OCI-LY3 (cell line): ENCODE measurements at regions not wholly inside any gene's neighbourhood (a gene's known extent, or its start where the extent isn't known, plus 50 kb on each side); places are given as distances from the start of the nearest gene placed in this dataset.

Experiments
- EZH2phosphoT487 ChIP-seq: fragments of 200-600 bp; shearing (Covaris generic); IDR thresholded peaks from 2 replicates; pipeline ENCODE4 v1.6.1; 2018; ENCODE audit warnings: antibody characterized with exemption, mixed run types, low read depth
- TF ChIP-seq, protein P1 (sequence below): fragments of 200-600, 300-600 bp; sonication (generic); IDR thresholded peaks from 2 replicates; pipeline ENCODE4 v1.5.1; 2014; ENCODE audit warnings: antibody characterized with exemption, low read length, low read depth

DNA sequence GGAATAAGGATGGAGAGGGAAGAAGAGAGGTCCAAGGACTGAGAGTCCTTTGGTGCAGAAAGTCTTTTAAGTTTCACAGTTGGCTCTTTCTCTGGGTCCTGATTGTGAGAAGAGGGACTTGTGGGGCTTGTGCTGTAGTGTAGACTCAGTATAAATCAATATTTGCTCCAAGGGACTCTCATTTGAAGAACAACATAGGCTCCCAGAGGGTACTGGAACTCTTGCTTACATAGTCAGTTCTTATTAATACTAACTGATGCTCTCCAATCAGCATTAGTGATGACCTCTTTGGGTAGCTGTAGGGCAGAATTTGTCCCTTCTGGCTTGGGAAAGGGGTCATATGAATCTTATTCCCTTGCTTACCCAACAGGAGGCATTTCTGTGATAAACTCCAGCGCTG is 62.5 kb upstream of the CXCL14 start:
- TF ChIP-seq, protein P1, sequence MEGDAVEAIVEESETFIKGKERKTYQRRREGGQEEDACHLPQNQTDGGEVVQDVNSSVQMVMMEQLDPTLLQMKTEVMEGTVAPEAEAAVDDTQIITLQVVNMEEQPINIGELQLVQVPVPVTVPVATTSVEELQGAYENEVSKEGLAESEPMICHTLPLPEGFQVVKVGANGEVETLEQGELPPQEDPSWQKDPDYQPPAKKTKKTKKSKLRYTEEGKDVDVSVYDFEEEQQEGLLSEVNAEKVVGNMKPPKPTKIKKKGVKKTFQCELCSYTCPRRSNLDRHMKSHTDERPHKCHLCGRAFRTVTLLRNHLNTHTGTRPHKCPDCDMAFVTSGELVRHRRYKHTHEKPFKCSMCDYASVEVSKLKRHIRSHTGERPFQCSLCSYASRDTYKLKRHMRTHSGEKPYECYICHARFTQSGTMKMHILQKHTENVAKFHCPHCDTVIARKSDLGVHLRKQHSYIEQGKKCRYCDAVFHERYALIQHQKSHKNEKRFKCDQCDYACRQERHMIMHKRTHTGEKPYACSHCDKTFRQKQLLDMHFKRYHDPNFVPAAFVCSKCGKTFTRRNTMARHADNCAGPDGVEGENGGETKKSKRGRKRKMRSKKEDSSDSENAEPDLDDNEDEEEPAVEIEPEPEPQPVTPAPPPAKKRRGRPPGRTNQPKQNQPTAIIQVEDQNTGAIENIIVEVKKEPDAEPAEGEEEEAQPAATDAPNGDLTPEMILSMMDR = no peak
- TF ChIP-seq EZH2phosphoT487 = no peak
